GM10266 (cell line): ENCODE measurements at regions not wholly inside any gene's neighbourhood (a gene's known extent, or its start where the extent isn't known, plus 50 kb on each side); places are given as distances from the start of the nearest gene placed in this dataset.

ENCODE experiments used
- DNase-seq: peaks from one replicate; pipeline ENCODE4 v3.0.0; 2012; ENCODE audit errors: extremely low spot score
- TF ChIP-seq, protein P1 (sequence below): IDR thresholded peaks from 2 replicates; pipeline ENCODE4 v1.5.1; 2012; ENCODE audit warnings: mild to moderate bottlenecking, low read depth; ENCODE audit not compliant: control insufficient read depth, insufficient read depth; ENCODE audit errors: missing control alignments

DNA sequence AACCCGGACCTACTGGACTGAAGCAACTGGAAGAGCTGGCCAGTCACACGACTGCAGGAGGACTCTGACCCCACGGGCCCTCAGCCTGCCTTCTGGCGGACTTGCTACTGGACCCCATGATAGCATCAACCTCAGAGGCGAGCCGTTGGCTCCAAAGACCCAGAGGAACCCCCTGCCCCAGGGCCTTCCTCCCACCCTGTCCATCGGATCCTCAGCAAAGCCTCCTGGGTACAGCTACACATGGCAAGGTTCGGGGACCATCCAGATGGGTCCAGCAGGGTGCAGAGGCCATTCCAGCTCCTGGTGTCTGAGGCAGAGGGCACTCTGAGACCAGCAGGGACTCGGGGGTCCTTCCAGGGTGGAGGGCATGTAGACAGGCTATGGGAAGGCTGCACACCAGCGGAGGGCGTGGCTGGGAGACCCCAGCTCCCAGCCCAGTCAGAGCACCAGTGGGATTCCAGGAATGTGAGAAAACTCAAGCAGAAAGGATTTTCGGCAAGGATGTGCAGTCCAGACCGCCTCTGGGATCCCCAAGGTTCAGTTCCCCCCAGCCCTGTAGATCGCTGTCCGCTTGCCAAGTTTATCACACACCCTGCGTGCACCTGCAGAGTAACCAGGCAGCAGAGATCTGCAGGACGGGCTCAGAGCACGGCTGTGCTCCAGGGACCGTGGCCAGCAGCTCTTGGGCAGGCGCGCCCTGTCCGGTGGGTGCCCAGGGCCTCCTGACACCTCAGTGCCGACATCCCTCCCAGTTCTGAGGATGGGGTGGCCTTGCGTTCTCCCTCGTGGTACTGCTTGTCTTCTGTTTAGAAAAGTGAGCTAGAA lies 89.8 kb upstream of the PPP2R2D start:
- TF ChIP-seq, protein P1, sequence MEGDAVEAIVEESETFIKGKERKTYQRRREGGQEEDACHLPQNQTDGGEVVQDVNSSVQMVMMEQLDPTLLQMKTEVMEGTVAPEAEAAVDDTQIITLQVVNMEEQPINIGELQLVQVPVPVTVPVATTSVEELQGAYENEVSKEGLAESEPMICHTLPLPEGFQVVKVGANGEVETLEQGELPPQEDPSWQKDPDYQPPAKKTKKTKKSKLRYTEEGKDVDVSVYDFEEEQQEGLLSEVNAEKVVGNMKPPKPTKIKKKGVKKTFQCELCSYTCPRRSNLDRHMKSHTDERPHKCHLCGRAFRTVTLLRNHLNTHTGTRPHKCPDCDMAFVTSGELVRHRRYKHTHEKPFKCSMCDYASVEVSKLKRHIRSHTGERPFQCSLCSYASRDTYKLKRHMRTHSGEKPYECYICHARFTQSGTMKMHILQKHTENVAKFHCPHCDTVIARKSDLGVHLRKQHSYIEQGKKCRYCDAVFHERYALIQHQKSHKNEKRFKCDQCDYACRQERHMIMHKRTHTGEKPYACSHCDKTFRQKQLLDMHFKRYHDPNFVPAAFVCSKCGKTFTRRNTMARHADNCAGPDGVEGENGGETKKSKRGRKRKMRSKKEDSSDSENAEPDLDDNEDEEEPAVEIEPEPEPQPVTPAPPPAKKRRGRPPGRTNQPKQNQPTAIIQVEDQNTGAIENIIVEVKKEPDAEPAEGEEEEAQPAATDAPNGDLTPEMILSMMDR: no peak

DNA sequence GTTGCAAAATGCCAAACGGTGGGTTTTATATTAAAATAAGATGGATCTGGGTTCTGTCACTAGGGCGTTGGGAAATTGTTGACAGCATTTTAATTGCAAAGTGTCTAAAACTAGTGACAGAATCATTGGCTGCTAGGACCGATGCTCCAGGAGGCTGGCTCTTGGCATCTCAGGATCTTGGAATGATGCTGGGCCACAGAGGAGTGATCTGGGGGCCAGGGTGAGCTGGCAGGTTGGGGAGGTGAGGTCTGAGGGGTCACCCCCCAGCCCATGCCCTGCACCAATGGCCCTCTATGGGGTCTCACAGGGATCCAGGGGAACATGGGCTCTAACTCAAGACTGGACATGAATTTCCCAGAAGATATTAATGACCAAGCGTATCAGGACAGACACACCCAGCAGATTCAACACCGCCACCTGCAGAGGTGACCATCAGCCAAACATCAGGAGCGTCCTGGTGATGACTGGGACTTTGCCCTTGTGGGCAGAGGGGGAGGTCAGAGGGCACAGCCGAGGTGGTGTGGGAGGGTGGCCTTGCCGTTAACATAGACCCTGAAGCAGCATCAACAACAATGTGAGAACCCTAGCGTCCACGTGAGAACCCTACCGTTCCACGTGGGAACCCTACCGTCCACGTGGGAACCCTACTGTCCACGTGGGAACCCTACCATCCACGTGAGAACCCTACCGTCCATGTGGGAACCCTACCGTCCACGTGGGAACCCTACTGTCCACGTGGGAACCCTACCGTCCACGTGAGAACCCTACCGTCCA lies 89.0 kb upstream of the PPP2R2D start:
- DNase-seq: no peak
- TF ChIP-seq, protein P1: no peak

More for the DNA sequence above, 89.8 kb upstream of the PPP2R2D start:
- no peak for DNase-seq

DNA sequence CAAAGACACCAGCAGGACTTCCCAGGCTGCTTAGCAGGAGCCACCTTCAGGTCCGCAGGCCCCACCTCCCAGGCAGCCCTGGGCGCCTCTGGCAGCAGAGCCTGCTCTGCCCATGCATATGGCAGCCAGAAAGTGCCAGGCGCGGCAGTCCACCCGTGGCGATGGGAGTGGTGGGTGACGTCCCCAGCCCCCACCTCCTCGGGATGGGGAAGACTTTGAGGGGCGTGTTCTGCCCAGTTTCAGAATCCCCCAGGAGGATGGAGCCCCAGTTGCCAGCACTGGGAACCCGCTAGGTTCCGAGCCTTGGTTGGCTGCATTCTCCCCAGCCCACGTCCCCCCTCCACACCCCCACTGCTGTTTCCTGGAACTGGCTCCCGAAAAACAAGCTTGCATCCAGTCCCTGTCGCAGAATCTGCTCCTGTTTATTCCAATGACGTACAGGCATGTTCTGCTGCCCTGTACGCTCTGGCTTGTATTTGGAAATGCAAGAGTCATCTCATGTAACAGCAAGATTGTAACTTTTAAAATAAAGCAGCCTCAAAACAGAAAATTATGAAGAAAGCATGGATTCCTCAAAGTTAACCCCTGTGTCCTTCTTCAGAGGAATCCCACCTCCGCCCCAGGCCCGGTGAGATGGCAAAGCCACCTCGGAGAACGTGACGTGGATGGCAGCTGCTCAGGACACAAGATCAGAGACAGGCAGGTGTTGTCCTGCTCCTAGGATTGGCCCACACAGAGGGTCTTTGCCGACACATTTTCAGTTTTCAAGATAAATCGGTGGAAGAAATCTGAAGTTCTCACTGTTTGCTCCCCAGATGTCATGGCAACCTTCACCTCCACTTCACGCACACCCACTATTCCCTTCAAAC lies 87.8 kb upstream of the PPP2R2D start:
- DNase-seq: no peak
- TF ChIP-seq, protein P1: no peak

DNA sequence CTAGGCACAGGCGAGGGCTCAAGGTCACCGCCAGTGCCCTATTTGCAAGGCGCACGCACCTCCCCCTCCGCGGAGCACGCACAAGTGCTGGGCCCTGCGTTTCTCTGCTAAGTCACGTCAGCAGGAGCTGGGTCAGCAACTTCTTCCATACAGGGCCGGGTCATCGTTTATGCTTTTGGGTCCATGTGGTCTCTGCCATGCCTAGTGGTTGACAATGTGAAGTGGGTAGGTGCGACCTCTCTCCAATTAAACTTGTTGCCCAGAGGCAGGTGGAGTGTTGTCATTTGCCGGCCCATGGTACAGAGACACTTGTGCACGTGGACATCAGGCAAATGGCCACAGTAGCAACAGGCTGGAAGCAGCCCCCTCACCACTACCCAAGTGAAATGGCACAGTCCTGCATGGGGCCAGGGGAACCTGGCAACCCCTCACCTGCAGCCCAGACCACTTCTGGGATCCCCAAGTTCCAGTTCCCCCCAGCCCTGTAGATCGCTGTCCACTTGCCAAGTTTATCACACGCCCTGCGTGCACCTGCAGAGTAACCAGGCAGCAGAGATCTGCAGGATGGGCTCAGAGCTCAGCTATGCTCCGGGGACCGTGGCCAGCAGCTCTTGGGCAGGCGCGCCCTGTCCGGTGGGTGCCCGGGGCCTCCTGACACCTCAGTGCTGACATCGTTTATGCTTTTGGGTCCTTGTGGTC lies 86.1 kb upstream of the PPP2R2D start:
- TF ChIP-seq, protein P1: no peak
- no peak for DNase-seq

DNA sequence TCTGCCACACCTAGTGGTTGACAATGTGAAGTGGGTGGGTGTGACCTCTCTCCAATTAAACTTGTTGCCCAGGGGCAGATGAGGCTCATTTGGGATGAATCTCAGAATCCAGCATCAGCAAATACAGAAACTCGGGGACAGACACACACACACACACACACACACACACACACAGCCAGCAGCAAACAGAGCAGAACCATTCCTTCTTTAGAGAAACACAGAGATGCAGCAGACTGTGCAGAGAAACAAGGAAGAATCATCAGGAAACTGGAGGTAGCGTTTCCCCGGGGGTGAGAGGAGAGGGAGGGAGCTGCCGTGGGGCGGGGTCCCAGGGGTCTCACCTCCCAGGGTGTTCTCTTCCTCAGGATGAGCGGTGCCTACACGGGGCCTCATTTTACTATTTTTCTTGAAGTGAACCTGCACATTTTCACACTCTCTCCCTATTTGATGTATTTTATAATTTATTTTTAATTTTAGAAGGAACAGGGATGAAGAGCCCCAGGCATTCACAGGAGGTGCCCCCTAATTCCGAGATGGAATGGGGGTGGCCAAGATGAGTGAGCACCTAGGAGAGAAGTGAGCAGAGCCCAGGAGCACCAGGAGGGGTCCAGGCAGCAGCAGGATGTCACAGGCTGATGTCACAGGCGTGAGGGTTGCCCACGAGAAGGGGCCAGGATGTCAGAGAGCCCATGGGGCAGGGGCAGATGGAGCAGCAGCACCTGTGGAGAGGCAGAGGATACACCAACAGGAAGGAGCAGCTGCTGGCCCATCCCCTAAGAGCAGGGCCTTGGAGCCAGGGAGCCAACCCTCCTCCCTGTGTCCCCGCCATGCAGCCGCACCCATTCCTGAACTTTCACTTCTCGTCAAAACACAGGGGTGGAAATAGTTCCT lies 85.3 kb upstream of the PPP2R2D start:
- TF ChIP-seq, protein P1: no peak
- DNase-seq: no peak
